H9 (cell line): ENCODE measurements at regions not wholly inside any gene's neighbourhood (a gene's known extent, or its start where the extent isn't known, plus 50 kb on each side); places are given as distances from the start of the nearest gene placed in this dataset.

ENCODE experiments used
- DNase-seq: peaks from one replicate; pipeline ENCODE4 v3.0.0-alpha.2; 2017
- H2AFZ ChIP-seq: one replicate; pipeline ENCODE4 v1.6.1; 2013; ENCODE audit warnings: mild to moderate bottlenecking, low read length, control low read depth, moderate library complexity
- H2AK5ac ChIP-seq: 2 replicates; pipeline ENCODE4 v1.6.1; 2013; ENCODE audit warnings: low read length, control low read depth, mixed read lengths; ENCODE audit not compliant: insufficient read length
- H2BK120ac ChIP-seq: one replicate; pipeline ENCODE4 v1.6.1; 2013; ENCODE audit warnings: low read depth, mild to moderate bottlenecking, low read length, control low read depth, inconsistent platforms; ENCODE audit not compliant: poor library complexity, severe bottlenecking
- H2BK12ac ChIP-seq: 2 replicates; pipeline ENCODE4 v1.6.1; 2013; ENCODE audit warnings: low read length, control low read depth, mixed read lengths, low read depth; ENCODE audit not compliant: insufficient read length
- H2BK15ac ChIP-seq: 2 replicates; pipeline ENCODE4 v1.6.1; 2013; ENCODE audit warnings: low read depth, low read length, control low read depth
- H2BK20ac ChIP-seq: one replicate; pipeline ENCODE4 v1.6.1; 2013; ENCODE audit warnings: low read depth, mild to moderate bottlenecking, low read length, control low read depth, inconsistent platforms; ENCODE audit not compliant: poor library complexity, severe bottlenecking
- H2BK5ac ChIP-seq: 2 replicates; pipeline ENCODE4 v1.6.1; 2013; ENCODE audit warnings: low read length, control low read depth, mixed read lengths; ENCODE audit not compliant: insufficient read length
- H3K14ac ChIP-seq: 2 replicates; pipeline ENCODE4 v1.6.1; 2013; ENCODE audit warnings: low read length, control low read depth; ENCODE audit not compliant: insufficient read depth
- H3K18ac ChIP-seq: 2 replicates; pipeline ENCODE4 v1.6.1; 2013; ENCODE audit warnings: low read depth, mild to moderate bottlenecking, mixed read lengths, low read length, control low read depth; ENCODE audit not compliant: insufficient read length
- H3K23ac ChIP-seq: 2 replicates; pipeline ENCODE4 v1.6.1; 2013; ENCODE audit warnings: low read length, control low read depth, mixed read lengths, low read depth; ENCODE audit not compliant: insufficient read length
- H3K23me2 ChIP-seq: 2 replicates; pipeline ENCODE4 v1.6.1; 2013; ENCODE audit warnings: low read depth, mild to moderate bottlenecking, mixed read lengths, low read length, control low read depth; ENCODE audit not compliant: insufficient read length, poor library complexity, severe bottlenecking
- H3K27ac ChIP-seq: 2 replicates; pipeline ENCODE4 v1.5.1; 2013; ENCODE audit warnings: low read length, control low read depth, mixed read lengths, low read depth; ENCODE audit not compliant: insufficient read length
- H3K27me3 ChIP-seq: 2 replicates; pipeline ENCODE4 v1.6.1; 2013; ENCODE audit warnings: low read length, control low read depth, inconsistent platforms; ENCODE audit not compliant: insufficient read depth
- H3K4ac ChIP-seq: 2 replicates; pipeline ENCODE4 v1.6.1; 2013; ENCODE audit warnings: low read depth, mild to moderate bottlenecking, control low read depth, inconsistent platforms, low read length, moderate library complexity
- H3K4me1 ChIP-seq: 2 replicates; pipeline ENCODE4 v1.6.1; 2013; ENCODE audit warnings: low read length, control low read depth, inconsistent platforms; ENCODE audit not compliant: insufficient read depth
- H3K4me2 ChIP-seq: 2 replicates; pipeline ENCODE4 v1.6.1; 2013; ENCODE audit warnings: low read length, control low read depth, mixed read lengths; ENCODE audit not compliant: insufficient read length, insufficient read depth
- H3K56ac ChIP-seq: 2 replicates; pipeline ENCODE4 v1.6.1; 2013; ENCODE audit warnings: low read depth, mild to moderate bottlenecking, mixed read lengths, low read length, control low read depth; ENCODE audit not compliant: insufficient read length
- H3K79me1 ChIP-seq: 2 replicates; pipeline ENCODE4 v1.6.1; 2013; ENCODE audit warnings: low read depth, mild to moderate bottlenecking, moderate library complexity, low read length, control low read depth, inconsistent platforms; ENCODE audit not compliant: insufficient read depth, poor library complexity, severe bottlenecking
- H3K79me2 ChIP-seq: 2 replicates; pipeline ENCODE4 v1.6.1; 2013; ENCODE audit warnings: low read length, control low read depth, inconsistent platforms; ENCODE audit not compliant: insufficient read depth
- H3K9ac ChIP-seq: 2 replicates; pipeline ENCODE4 v1.6.1; 2013; ENCODE audit warnings: low read length, control low read depth, mixed read lengths; ENCODE audit not compliant: insufficient read length; ENCODE audit errors: extremely low read depth
- H3K9me3 ChIP-seq: one replicate; pipeline ENCODE4 v1.6.1; 2013; ENCODE audit warnings: low read depth, low read length, inconsistent platforms; ENCODE audit not compliant: control insufficient read depth
- H3T11ph ChIP-seq: one replicate; pipeline ENCODE4 v1.6.1; 2013; ENCODE audit warnings: mild to moderate bottlenecking, low read length, control low read depth, inconsistent platforms
- H4K20me1 ChIP-seq: one replicate; pipeline ENCODE4 v1.6.1; 2013; ENCODE audit not compliant: control insufficient read depth, insufficient read length, insufficient read depth
- H4K5ac ChIP-seq: 2 replicates; pipeline ENCODE4 v1.6.1; 2013; ENCODE audit warnings: low read depth, mild to moderate bottlenecking, mixed read lengths, low read length, control low read depth; ENCODE audit not compliant: insufficient read length
- H4K8ac ChIP-seq: replicated peaks from 2 replicates; pipeline ENCODE4 v1.6.1; 2013; ENCODE audit warnings: low read length, control low read depth, mixed read lengths, low read depth; ENCODE audit not compliant: insufficient read length
- H4K91ac ChIP-seq: 2 replicates; pipeline ENCODE4 v1.6.1; 2013; ENCODE audit warnings: low read depth, mild to moderate bottlenecking, moderate library complexity, mixed read lengths, low read length, control low read depth; ENCODE audit not compliant: insufficient read length
- H3K27ac Mint-ChIP-seq, 3 experiments: 2 replicates in 2 of 3; 3 replicates in 1 of 3; pipeline ENCODE4 v1.8.0; 2020 to 2021; ENCODE audit warnings: mixed read lengths in 3 of 3, mild to moderate bottlenecking in 1 of 3, moderate library complexity in 1 of 3
- H3K27me3 Mint-ChIP-seq: 2 replicates; pipeline ENCODE4 v1.8.0; 2021; ENCODE audit warnings: low read depth, mild to moderate bottlenecking, moderate library complexity, mixed read lengths
- H3K36me3 Mint-ChIP-seq, 3 experiments: 2 replicates in 2 of 3; 3 replicates in 1 of 3; pipeline ENCODE4 v1.8.0; 2020 to 2021; ENCODE audit warnings: low read depth in 3 of 3, mixed read lengths in 3 of 3; ENCODE audit not compliant: insufficient read depth in 1 of 3
- H3K4me1 Mint-ChIP-seq, 2 experiments: 2 replicates each; pipeline ENCODE4 v1.8.0; 2020; ENCODE audit warnings: mixed read lengths in 2 of 2
- H3K4me3 Mint-ChIP-seq, 2 experiments: 2 replicates in 1 of 2; 3 replicates in 1 of 2; pipeline ENCODE4 v1.8.0; 2020 to 2021; ENCODE audit warnings: mild to moderate bottlenecking in 2 of 2, mixed read lengths in 2 of 2, moderate library complexity in 1 of 2
- H3K9me3 Mint-ChIP-seq, 2 experiments: 2 replicates in 1 of 2; 3 replicates in 1 of 2; pipeline ENCODE4 v1.8.0; 2020; ENCODE audit warnings: mild to moderate bottlenecking in 2 of 2, mixed read lengths in 2 of 2, moderate library complexity in 1 of 2
- CTCF ChIP-seq: fragments of 200-600 bp; sonication (generic); conservative IDR thresholded peaks from 3 replicates; pipeline ENCODE4 v1.8.0; 2021; ENCODE audit warnings: antibody characterized with exemption, mild to moderate bottlenecking
- WGBS: extraction: QIAGEN DNeasy Blood & Tissue Kit; methylation state at CpG from one replicate; pipeline ENCODE4 v1.1.7; 2013; ENCODE audit warnings: missing lambda C conversion rate, low lambda C conversion rate, mixed read lengths; ENCODE audit not compliant: insufficient read length; ENCODE audit errors: extremely low coverage; 5-methylcytosine and 5-hydroxymethylcytosine counted together

GRCh38 chr17:77881545-77881944 lies 77.0 kb upstream of the TNRC6C start:
- no peak overlapping the region for H4K91ac ChIP-seq
- H3K14ac ChIP-seq, result no peak overlapping the region
- H3K4ac ChIP-seq, result no peak overlapping the region
- no peak overlapping the region for H3K18ac ChIP-seq
- Mint-ChIP-seq H3K27ac (peak overlapping the region in 1 of 3 experiments; percentile 76; a peak in 1 of 7 replicates), H3K27me3 (peaks cover 27% of the 10 kb centered on the region), H3K4me3 (no peak overlapping the region), H3K36me3 (no peaks in the 10 kb centered on the region; a peak in 1 of 7 replicates), H3K4me1 (peaks cover 13 to 20% of the 10 kb centered on the region in 2 experiments), H3K9me3 (no peaks in the 10 kb centered on the region)
- no peak overlapping the region for H2BK120ac ChIP-seq
- H2BK5ac ChIP-seq, result no peak overlapping the region
- no peak overlapping the region for H2BK20ac ChIP-seq
- H4K20me1 ChIP-seq, result no peaks in the 10 kb centered on the region
- H2BK15ac ChIP-seq, result no peak overlapping the region
- no peak overlapping the region for H3T11ph ChIP-seq
- no CpG with 5 or more reads among the region's 10 CpGs for WGBS
- H2AFZ ChIP-seq, result no peak overlapping the region
- no peak for DNase-seq
- no peak overlapping the region for H2BK12ac ChIP-seq
- TF ChIP-seq CTCF, result no peak
- no peak overlapping the region for H3K56ac ChIP-seq
- H4K8ac ChIP-seq, result no peak overlapping the region
- no peaks in the 10 kb centered on the region for H3K79me1 ChIP-seq
- no peaks in the 10 kb centered on the region for H3K23me2 ChIP-seq
- no peak overlapping the region for H4K5ac ChIP-seq
- H3K27ac ChIP-seq, result no peak overlapping the region
- no peaks in the 10 kb centered on the region for H3K9me3 ChIP-seq
- no peak overlapping the region for H2AK5ac ChIP-seq
- H3K27me3 ChIP-seq, result no peaks in the 10 kb centered on the region; the same call in 1 of the 2 replicates
- no peak overlapping the region for H3K4me2 ChIP-seq
- no peaks in the 10 kb centered on the region for H3K79me2 ChIP-seq
- H3K23ac ChIP-seq, result no peak overlapping the region
- H3K9ac ChIP-seq, result no peak overlapping the region
- H3K4me1 ChIP-seq, result no peaks in the 10 kb centered on the region
